HepG2 (cell line): ENCODE measurements at regions not wholly inside any gene's neighbourhood (a gene's known extent, or its start where the extent isn't known, plus 50 kb on each side); places are given as distances from the start of the nearest gene placed in this dataset.

Experiments
- ATAC-seq: fragments of 200-7000 bp; cut with Tn5 transposase; 3 replicates; pipeline ENCODE4 v1.9.1; 2020; ENCODE audit warnings: mild to moderate bottlenecking, moderate library complexity
- BruUV-seq: library from RNA; stranded (reverse); fragments of 400-500 nt; replicated peaks from 2 replicates; lab custom pipeline; 2021; lab: Mats Ljungman, UMichigan
- CTCF ChIA-PET: fragments of 300-600 bp; formaldehyde crosslinking; extraction: SDS; loops from one replicate; lab custom pipeline; 2021; ENCODE audit warnings: low total read pairs, inconsistent platforms, low intra/inter-chr PET ratio; lab: Yijun Ruan, JAX
- POLR2A ChIA-PET: fragments of 350-600 bp; sonication (Branson Sonifier 250); formaldehyde crosslinking; loops from one replicate; lab custom pipeline; 2020; ENCODE audit warnings: antibody characterized with exemption, inconsistent platforms; lab: Yijun Ruan, JAX
- DNase-seq: peaks from one replicate; pipeline ENCODE4 v3.0.0-alpha.2; 2015; ENCODE audit warnings: low spot score
- FAIRE-seq: peaks from 3 replicates; lab custom pipeline; 2011; peaks lifted over from hg19 to GRCh38; lab: Jason Lieb, UNC
- H2AFZ ChIP-seq: one replicate; pipeline ENCODE4 v1.6.1; 2011; ENCODE audit warnings: low read length, inconsistent platforms
- H3K27ac ChIP-seq: fragments of 300-600 bp; 3 replicates; pipeline ENCODE4 v1.8.0; 2011; ENCODE audit warnings: mixed run types, mild to moderate bottlenecking, mixed read lengths, low read length, inconsistent platforms; ENCODE audit not compliant: insufficient read depth; ENCODE audit errors: extremely low read length
- H3K27me3 ChIP-seq, 2 experiments: fragments of 200-600 bp in 1 of 2; 2 replicates in 1 of 2; 3 replicates in 1 of 2; pipeline versions ENCODE4 v1.6.0 to v1.8.0; 2011; ENCODE audit warnings: low read length in 2 of 2, mild to moderate bottlenecking in 2 of 2, moderate library complexity in 2 of 2, inconsistent platforms in 1 of 2; ENCODE audit not compliant: insufficient read depth in 2 of 2, control insufficient read depth in 1 of 2
- H3K36me3 ChIP-seq, 2 experiments: fragments of 200-600 bp in 1 of 2; replicated peaks in 1 of 2; 2 replicates in 1 of 2; 3 replicates in 1 of 2; pipeline versions ENCODE4 v1.5.1 to v1.8.0; 2011; ENCODE audit warnings: low read length in 2 of 2, inconsistent platforms in 1 of 2; ENCODE audit not compliant: insufficient read depth in 2 of 2, control insufficient read depth in 1 of 2
- H3K4me1 ChIP-seq: 2 replicates; pipeline ENCODE4 v1.5.1; 2012; ENCODE audit warnings: low read length, inconsistent platforms; ENCODE audit not compliant: insufficient read depth
- H3K4me2 ChIP-seq: 2 replicates; pipeline ENCODE4 v1.6.0; 2011; ENCODE audit warnings: low read depth, low read length, inconsistent platforms
- H3K4me3 ChIP-seq, 3 experiments: fragments of 200-600 bp in 1 of 3; sonication (generic), shearing (Covaris generic) in 1 of 3; replicated peaks in 1 of 3; 2 replicates each; pipeline ENCODE4 v1.5.1; 2011 to 2016; ENCODE audit warnings: low read length in 3 of 3, inconsistent platforms in 2 of 3, low read depth in 2 of 3, mild to moderate bottlenecking in 2 of 3, control low read depth in 1 of 3, mixed read lengths in 1 of 3; ENCODE audit not compliant: insufficient read depth in 1 of 3
- H3K79me2 ChIP-seq: one replicate; pipeline ENCODE4 v1.6.1; 2011; ENCODE audit warnings: low read length, inconsistent platforms; ENCODE audit not compliant: insufficient read depth
- H3K9ac ChIP-seq: 2 replicates; pipeline ENCODE4 v1.6.0; 2011; ENCODE audit warnings: mild to moderate bottlenecking, low read depth, low read length, inconsistent platforms; ENCODE audit not compliant: insufficient read depth
- H3K9me3 ChIP-seq: 2 replicates; pipeline ENCODE4 v1.5.1; 2012; ENCODE audit warnings: mild to moderate bottlenecking, low read length
- H4K20me1 ChIP-seq: 2 replicates; pipeline ENCODE4 v1.6.0; 2011; ENCODE audit warnings: inconsistent platforms, mild to moderate bottlenecking, low read length, moderate library complexity; ENCODE audit not compliant: insufficient read depth
- CEBPB ChIP-seq: IDR thresholded peaks from 2 replicates; pipeline ENCODE4 v1.6.1; 2011; ENCODE audit warnings: low read depth, low read length, improper control_type of control experiment, borderline replicate concordance
- DNMT1 ChIP-seq: sonication (generic); formaldehyde crosslinking; IDR thresholded peaks from 2 replicates; pipeline ENCODE4 v1.5.1; 2020; ENCODE audit warnings: mild to moderate bottlenecking, missing genetic modification reagents
- NRL ChIP-seq: sonication (generic); formaldehyde crosslinking; IDR thresholded peaks from 2 replicates; pipeline ENCODE4 v1.5.0; 2020; ENCODE audit warnings: missing genetic modification reagents, mild to moderate bottlenecking, moderate library complexity, borderline replicate concordance
- PHF5A ChIP-seq: IDR thresholded peaks from one replicate; pipeline ENCODE4 v1.6.1; 2018; ENCODE audit warnings: low read depth, missing genetic modification reagents; ENCODE audit not compliant: unreplicated experiment
- SAP130 ChIP-seq: IDR thresholded peaks from 2 replicates; pipeline ENCODE4 v1.6.1; 2016; ENCODE audit warnings: low read depth
- SMARCC2 ChIP-seq: fragments of 450-650 bp; IDR thresholded peaks from 2 replicates; pipeline ENCODE4 v1.6.1; 2017; ENCODE audit warnings: antibody characterized with exemption, mild to moderate bottlenecking
- TOPORS ChIP-seq: sonication (generic); formaldehyde crosslinking; IDR thresholded peaks from 2 replicates; pipeline ENCODE4 v1.8.0; 2023; ENCODE audit warnings: mild to moderate bottlenecking, missing genetic modification reagents
- ZFAT ChIP-seq: sonication (generic); formaldehyde crosslinking; conservative IDR thresholded peaks from 2 replicates; pipeline ENCODE4 v1.8.1; 2023; ENCODE audit warnings: missing genetic modification reagents, inconsistent platforms
- ZNF101 ChIP-seq: sonication (generic); formaldehyde crosslinking; IDR thresholded peaks from 2 replicates; pipeline ENCODE4 v1.4.0; 2020; ENCODE audit warnings: mild to moderate bottlenecking, low read depth, missing genetic modification reagents, borderline replicate concordance
- ZNF549 ChIP-seq: sonication (generic); formaldehyde crosslinking; IDR thresholded peaks from 2 replicates; pipeline ENCODE4 v1.5.0; 2020; ENCODE audit warnings: missing genetic modification reagents
- WGBS: methylation state at CpG from one replicate; pipeline ENCODE4 v1.1.6; 2017; ENCODE audit warnings: low lambda C conversion rate; 5-methylcytosine and 5-hydroxymethylcytosine counted together
- in situ Hi-C: cut with HindIII; loops from 2 replicates; pipeline ENCODE4 v1.10.0; 2017; ENCODE audit warnings: low pct_unique_long_range_greater_than_20kb; ENCODE audit not compliant: extremely low pct_ligation_motif_present
- intact Hi-C: fragments of 100-400 bp; cut with micrococcal nuclease; formaldehyde crosslinking; loops from one replicate; pipeline ENCODE4 v1.10.0; 2022; ENCODE audit not compliant: unreplicated experiment
- TF ChIP-seq, protein P1 (sequence below): sonication (generic); formaldehyde crosslinking; IDR thresholded peaks from 2 replicates; pipeline ENCODE4 v1.5.0; 2020; ENCODE audit warnings: missing genetic modification reagents

DNA sequence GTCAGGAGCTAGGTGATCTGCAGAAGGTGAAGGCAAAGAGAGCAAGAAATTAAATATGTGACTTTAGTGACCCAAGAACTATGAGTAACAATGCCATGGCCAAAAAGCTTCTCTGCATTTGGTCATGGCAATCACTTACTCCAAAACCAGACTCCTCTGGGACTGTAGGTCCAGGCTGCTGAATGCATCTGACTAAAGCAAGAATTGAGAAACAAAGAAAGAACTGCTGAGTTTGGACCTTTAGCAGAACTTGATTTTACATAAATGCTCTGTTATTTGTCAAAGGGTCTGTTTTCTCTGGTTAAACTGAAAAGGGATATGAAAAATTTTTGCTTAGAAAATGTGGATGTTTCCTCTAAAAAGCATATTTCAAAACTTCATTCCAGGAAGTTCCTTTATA, 1102.2 kb downstream of the IGSF11 start:
- ATAC-seq (no peak), DNase-seq (no peak), FAIRE-seq (no peak)
- Histone ChIP-seq H2AFZ (no peak overlapping the region), H3K4me2 (no peak overlapping the region), H3K79me2 (no peaks in the 10 kb centered on the region), H3K27me3 (no peaks in the 10 kb centered on the region), H3K9me3 (peaks cover 14% of the 10 kb centered on the region; the same call in 1 of the 2 replicates), H3K27ac (no peak overlapping the region), H3K4me1 (no peaks in the 10 kb centered on the region), H3K9ac (no peak overlapping the region), H4K20me1 (no peaks in the 10 kb centered on the region), H3K36me3 (no peaks in the 10 kb centered on the region), H3K4me3 (no peak overlapping the region)
- TF ChIP-seq ZFAT (CRISPR knock-in tag) (no peak), NRL (CRISPR knock-in tag) (no peak), SAP130 (no peak), PHF5A (CRISPR knock-in tag) (no peak), SMARCC2 (no peak), DNMT1 (CRISPR knock-in tag) (no peak)
- TF ChIP-seq, protein P1, sequence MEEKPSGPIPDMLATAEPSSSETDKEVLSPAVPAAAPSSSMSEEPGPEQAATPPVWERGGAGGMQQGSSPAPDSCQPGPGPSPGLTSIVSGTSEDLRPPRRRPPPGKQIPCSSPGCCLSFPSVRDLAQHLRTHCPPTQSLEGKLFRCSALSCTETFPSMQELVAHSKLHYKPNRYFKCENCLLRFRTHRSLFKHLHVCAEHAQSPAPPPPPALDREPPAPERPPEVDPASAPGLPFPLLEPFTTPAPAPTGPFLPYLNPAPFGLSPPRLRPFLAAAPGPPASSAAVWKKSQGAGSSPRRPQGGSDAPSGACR (CRISPR knock-in tag): no peak
- intact Hi-C loops: no loop called here
- in situ Hi-C loops: no loop called here
- CTCF ChIA-PET: no interaction called here
- no TSS peak for BruUV-seq
- POLR2A ChIA-PET: no interaction called here

GRCh38 chr3:117936159-117936558, 1098.5 kb downstream of the IGSF11 start:
- H3K79me2 ChIP-seq: no peaks in the 10 kb centered on the region
- no peak overlapping the region for H3K4me3 ChIP-seq
- H3K4me1 ChIP-seq: no peaks in the 10 kb centered on the region
- in situ Hi-C loops: no loop called here
- no peak overlapping the region for H3K9ac ChIP-seq
- no peaks in the 10 kb centered on the region for H3K36me3 ChIP-seq
- H3K27ac ChIP-seq: no peak overlapping the region
- POLR2A ChIA-PET: no interaction called here
- WGBS: 20% methylated on average over 4 of the region's 4 CpGs
- H3K9me3 ChIP-seq: peaks cover 33% of the 10 kb centered on the region; the same call in 1 of the 2 replicates
- TF ChIP-seq ZNF101 (no peak), TOPORS (CRISPR knock-in tag) (no peak), CEBPB (peak; percentile 56; the same call in 1 of the 2 replicates), ZNF549 (CRISPR knock-in tag) (no peak)
- no peak for ATAC-seq
- H3K4me2 ChIP-seq: no peak overlapping the region
- no peaks in the 10 kb centered on the region for H3K27me3 ChIP-seq
- no TSS peak for BruUV-seq
- intact Hi-C loops: no loop called here
- CTCF ChIA-PET: no interaction called here
- no peak for DNase-seq
- FAIRE-seq: no peak
- no peak overlapping the region for H2AFZ ChIP-seq
- H4K20me1 ChIP-seq: no peaks in the 10 kb centered on the region
